ENCODE measurements at regions not wholly inside any gene's neighbourhood (a gene's known extent, or its start where the extent isn't known, plus 50 kb on each side); places are given as distances from the start of the nearest gene placed in this dataset.

DNA sequence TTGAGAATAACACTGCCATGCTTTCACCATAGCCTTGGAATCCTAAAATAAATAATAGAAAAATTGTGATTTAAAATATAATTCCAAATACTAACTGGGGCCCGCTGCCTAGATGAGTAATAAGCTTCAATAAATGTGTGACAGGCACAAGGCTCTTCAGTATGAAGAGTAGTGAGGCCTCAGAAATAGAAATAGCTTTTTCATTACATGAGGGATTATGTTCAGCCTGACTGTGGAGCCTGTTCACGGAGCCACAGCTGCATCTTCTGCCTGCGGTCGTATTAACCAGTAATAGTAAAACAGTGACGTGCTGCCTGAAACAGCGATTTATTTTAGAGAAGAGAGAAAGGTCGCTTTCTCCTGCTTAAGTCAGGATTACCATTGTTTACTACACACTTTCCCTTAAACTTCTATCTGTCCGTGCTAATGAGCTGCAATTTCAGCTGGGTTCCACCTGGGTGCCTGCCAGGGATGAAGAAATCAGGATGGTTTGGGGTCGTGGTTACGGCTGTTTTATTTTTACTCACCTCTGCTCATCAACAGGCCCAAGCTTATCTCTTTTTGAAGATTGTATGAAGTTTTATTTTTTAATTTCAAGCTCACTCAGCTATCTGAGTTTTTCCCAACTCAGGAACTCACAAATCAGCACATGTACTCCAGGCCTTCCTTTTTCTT is 284.9 kb upstream of the WWC1 start:
- Histone ChIP-seq H3K4me1 (peaks cover 0 to 8% (median 0%) of the 10 kb centered on the region in 4 donors), H3K4me3 (no peak overlapping the region), H3K27ac (no peak overlapping the region), H3K36me3 (no peaks in the 10 kb centered on the region), H3K27me3 (no peaks in the 10 kb centered on the region), H3K9me3 (no peaks in the 10 kb centered on the region)
- DNase-seq: no peak
- intact Hi-C loops (cut with DNase I; ENCODE audit: low total_unique reads): no loop called here
- TF ChIP-seq, protein P1, sequence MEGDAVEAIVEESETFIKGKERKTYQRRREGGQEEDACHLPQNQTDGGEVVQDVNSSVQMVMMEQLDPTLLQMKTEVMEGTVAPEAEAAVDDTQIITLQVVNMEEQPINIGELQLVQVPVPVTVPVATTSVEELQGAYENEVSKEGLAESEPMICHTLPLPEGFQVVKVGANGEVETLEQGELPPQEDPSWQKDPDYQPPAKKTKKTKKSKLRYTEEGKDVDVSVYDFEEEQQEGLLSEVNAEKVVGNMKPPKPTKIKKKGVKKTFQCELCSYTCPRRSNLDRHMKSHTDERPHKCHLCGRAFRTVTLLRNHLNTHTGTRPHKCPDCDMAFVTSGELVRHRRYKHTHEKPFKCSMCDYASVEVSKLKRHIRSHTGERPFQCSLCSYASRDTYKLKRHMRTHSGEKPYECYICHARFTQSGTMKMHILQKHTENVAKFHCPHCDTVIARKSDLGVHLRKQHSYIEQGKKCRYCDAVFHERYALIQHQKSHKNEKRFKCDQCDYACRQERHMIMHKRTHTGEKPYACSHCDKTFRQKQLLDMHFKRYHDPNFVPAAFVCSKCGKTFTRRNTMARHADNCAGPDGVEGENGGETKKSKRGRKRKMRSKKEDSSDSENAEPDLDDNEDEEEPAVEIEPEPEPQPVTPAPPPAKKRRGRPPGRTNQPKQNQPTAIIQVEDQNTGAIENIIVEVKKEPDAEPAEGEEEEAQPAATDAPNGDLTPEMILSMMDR (IDR thresholded peaks at IDR 0.05): no peak

DNA sequence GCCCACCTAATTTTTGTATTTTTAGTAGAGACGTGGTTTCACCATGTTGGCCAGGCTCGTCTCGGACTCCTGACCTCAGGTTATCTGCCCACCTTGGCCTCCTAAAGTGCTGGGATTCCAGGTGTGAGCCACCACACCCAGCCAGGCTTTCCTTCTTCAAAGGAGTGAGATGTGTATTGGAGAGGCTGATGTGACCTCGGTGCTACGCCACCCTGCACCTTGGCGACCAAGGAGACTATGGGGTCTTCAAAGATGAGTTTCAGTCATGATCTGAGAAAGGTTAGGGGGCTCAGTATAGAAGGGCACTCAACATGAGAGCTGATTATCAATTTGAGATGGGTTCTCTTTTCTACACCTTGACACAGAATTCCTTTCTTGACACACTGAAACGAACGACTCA is 284.2 kb upstream of the WWC1 start:
- no peak overlapping the region for H3K4me3 ChIP-seq
- intact Hi-C loops (cut with DNase I; ENCODE audit: low total_unique reads): no loop called here
- no peak overlapping the region for H3K27ac ChIP-seq
- no peaks in the 10 kb centered on the region for H3K27me3 ChIP-seq
- H3K36me3 ChIP-seq: no peaks in the 10 kb centered on the region
- H3K9me3 ChIP-seq: no peaks in the 10 kb centered on the region
- no peak for DNase-seq
- TF ChIP-seq, protein P1 (IDR thresholded peaks at IDR 0.05): no peak
- H3K4me1 ChIP-seq: peaks cover 0 to 3% (median 0%) of the 10 kb centered on the region in 4 donors

DNA sequence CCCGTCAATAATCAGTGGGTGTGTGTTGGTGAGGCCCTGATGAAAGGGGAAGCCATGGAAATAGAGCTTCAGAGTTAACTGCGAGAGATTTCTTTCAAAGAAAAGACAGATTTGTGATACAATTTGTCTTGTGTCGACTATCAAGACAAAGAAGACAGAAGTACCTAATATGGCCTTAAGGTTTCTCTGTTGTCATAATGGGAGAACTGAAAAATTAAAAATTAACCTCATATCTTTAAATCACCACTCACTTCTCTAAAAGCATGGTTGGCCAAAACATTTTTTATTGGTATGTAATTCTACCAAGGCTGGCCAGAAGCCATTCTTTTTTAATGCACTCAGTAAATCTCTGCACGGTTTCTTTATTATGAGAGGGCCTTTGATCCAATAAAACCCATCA is 282.9 kb upstream of the WWC1 start:
- Histone ChIP-seq H3K4me3 (no peak overlapping the region), H3K36me3 (no peaks in the 10 kb centered on the region), H3K27ac (no peak overlapping the region), H3K9me3 (no peaks in the 10 kb centered on the region), H3K27me3 (no peaks in the 10 kb centered on the region), H3K4me1 (no peaks in the 10 kb centered on the region)
- TF ChIP-seq, protein P1 (IDR thresholded peaks at IDR 0.05): no peak
- intact Hi-C loops (cut with DNase I; ENCODE audit: low total_unique reads): no loop called here
- no peak for DNase-seq

DNA sequence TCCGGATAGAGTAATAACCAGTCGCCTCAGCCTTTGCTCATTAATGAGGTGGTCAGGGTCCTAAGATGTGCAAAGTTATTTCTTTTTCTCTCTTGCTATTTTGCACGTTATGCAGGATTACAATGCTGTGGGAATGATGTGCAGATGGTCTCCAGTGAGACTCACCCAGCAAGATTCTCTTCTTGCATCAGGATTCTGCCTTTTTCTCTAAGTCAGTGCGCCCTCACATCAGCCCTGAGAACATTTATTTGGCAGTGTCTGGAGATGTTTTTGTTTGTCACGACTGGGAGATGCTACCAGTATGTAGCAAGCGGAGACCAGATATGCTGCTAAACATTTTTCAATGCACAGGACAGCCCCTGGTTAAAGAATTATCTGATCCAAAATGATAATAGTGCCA is 280.3 kb upstream of the WWC1 start:
- intact Hi-C loops (cut with DNase I; ENCODE audit: low total_unique reads): loop anchor here (10.0 kb wide), 1 partner anchor 286 kb away; no protein-coding TSS in a partner anchor

DNA sequence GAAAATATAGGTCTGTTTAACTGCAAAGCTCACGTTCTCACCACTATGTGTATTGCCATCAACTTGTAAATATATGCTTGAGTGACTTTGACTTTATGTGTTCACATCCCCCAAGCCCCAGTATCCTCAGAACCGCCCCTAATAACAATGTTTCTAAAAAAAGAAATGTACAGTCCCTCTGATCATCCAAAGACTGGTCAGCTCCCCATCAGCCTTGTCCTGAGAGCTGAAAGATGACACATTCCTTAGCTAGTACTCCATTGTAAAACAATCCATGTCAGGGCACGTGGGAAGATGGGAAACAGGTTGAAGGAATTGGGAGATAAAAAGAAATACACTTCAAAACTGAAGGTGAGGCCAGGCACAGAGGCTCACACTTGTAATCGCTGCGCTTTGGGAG is 279.4 kb upstream of the WWC1 start:
- TF ChIP-seq, protein P1 (IDR thresholded peaks at IDR 0.05): no peak
- no peak overlapping the region for H3K4me3 ChIP-seq

More for the DNA sequence above, 280.3 kb upstream of the WWC1 start:
- TF ChIP-seq, protein P1 (IDR thresholded peaks at IDR 0.05): no peak
- no peak overlapping the region for H3K4me3 ChIP-seq
- H3K27me3 ChIP-seq: no peaks in the 10 kb centered on the region
- H3K36me3 ChIP-seq: no peaks in the 10 kb centered on the region
- no peaks in the 10 kb centered on the region for H3K9me3 ChIP-seq
- H3K27ac ChIP-seq: no peak overlapping the region
- H3K4me1 ChIP-seq: no peaks in the 10 kb centered on the region
- no peak for DNase-seq

More for the DNA sequence above, 279.4 kb upstream of the WWC1 start:
- Histone ChIP-seq H3K9me3 (no peaks in the 10 kb centered on the region), H3K27me3 (no peaks in the 10 kb centered on the region), H3K36me3 (no peaks in the 10 kb centered on the region), H3K27ac (no peak overlapping the region), H3K4me1 (no peaks in the 10 kb centered on the region)
- no peak for DNase-seq
- intact Hi-C loops (cut with DNase I; ENCODE audit: low total_unique reads): loop anchor here (10.0 kb wide), 1 partner anchor 287 kb away; no protein-coding TSS in a partner anchor

All from tibial artery (tissue), 4 donors.